ENCODE measurements at regions not wholly inside any gene's neighbourhood (a gene's known extent, or its start where the extent isn't known, plus 50 kb on each side); places are given as distances from the start of the nearest gene placed in this dataset.
"Not testable (repeated sequence)": the region's sequence is repeated elsewhere in the genome, so short reads cannot be mapped to it uniquely, and the experiment has no call there.

DNA sequence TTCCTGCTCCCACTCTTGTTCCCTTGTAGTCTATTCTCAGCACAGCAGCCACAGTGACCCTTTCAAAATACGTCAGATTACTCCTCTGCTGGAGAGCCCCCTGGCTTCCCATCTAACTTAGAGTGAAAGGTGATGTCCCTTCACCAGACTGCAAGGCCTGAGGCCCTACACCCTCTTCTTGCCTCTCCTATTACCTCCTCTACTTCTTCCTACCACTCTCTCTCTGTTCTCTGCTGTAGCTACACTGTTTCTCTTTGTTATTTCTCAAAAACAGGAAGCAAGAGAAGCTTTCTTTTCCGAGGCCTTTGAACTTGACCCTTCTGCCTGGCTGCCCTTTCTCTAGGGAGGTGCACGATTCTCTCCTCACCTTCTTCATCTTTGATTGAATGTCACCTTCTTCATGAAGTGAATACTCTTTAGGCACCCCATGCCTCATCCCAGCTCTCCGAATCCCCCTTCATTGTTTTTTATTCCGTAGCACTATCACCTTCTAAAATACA is 99.1 kb upstream of the NBPF26 start:
- TF ChIP-seq CTCF (IDR thresholded peaks at IDR 0.05; ENCODE audit: poor library complexity); EZH2 (IDR thresholded peaks at IDR 0.05; ENCODE audit: borderline replicate concordance): not testable (repeated sequence)
